Keratinocyte (primary cell): ENCODE measurements at regions not wholly inside any gene's neighbourhood (a gene's known extent, or its start where the extent isn't known, plus 50 kb on each side); places are given as distances from the start of the nearest gene placed in this dataset.

Experiments
- CTCF ChIP-seq, 3 experiments: IDR thresholded peaks in 1 of 3; conservative IDR thresholded peaks in 1 of 3; optimal IDR thresholded peaks in 1 of 3; 2 replicates in 2 of 3; 3 replicates in 1 of 3; pipeline versions ENCODE3 to v1.5.1; 2011; ENCODE audit warnings: low read length in 3 of 3, mild to moderate bottlenecking in 3 of 3, moderate library complexity in 2 of 3, control low read depth in 1 of 3, inconsistent platforms in 1 of 3; ENCODE audit not compliant: insufficient read depth in 2 of 3; ENCODE audit errors: extremely low read depth in 1 of 3
- EZH2 ChIP-seq: IDR thresholded peaks from one replicate; pipeline ENCODE4 v1.6.1; 2012; ENCODE audit warnings: inconsistent platforms, mild to moderate bottlenecking, low read length, moderate library complexity

- TF ChIP-seq CTCF (optimal IDR thresholded peaks at IDR 0.05 in 1 of 3, IDR thresholded peaks at IDR 0.05 in 1 of 3, conservative IDR thresholded peaks at IDR 0.05 in 1 of 3; ENCODE audit: extremely low read depth in 1 of 3, insufficient read depth in 2 of 3, low read length in 3 of 3) (no peak), EZH2 (no peak)
Observed at GRCh38 chr18:2486426-2486825, 84.9 kb downstream of the METTL4 start.
